ENCODE measurements at regions not wholly inside any gene's neighbourhood (a gene's known extent, or its start where the extent isn't known, plus 50 kb on each side); places are given as distances from the start of the nearest gene placed in this dataset.

DNA sequence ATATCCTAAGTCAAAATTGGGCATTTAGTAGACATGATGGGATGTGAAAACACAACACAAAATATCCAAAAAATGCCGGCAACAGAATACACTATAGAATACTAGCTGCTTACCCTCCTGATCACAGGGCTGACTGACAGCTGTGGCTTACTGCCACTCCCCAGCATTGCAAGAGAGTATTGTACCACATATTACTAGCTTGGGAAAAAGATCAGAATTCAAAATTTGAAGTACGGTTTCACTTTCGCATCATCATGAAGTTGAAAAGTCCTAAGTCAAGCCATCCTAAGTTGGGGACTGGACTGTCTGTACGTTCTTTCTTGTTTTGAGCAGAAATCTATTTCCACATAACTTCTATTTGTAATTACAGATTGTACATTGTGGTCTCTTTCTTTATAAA, 851.4 kb downstream of the MAT2B start:
- no peak for DNase-seq
- in situ Hi-C loops (cut with HindIII; ENCODE audit: low pct_ligation_motif_present, low pct_unique_long_range_greater_than_20kb, low sequenced_read_pairs), result no loop called here

DNA sequence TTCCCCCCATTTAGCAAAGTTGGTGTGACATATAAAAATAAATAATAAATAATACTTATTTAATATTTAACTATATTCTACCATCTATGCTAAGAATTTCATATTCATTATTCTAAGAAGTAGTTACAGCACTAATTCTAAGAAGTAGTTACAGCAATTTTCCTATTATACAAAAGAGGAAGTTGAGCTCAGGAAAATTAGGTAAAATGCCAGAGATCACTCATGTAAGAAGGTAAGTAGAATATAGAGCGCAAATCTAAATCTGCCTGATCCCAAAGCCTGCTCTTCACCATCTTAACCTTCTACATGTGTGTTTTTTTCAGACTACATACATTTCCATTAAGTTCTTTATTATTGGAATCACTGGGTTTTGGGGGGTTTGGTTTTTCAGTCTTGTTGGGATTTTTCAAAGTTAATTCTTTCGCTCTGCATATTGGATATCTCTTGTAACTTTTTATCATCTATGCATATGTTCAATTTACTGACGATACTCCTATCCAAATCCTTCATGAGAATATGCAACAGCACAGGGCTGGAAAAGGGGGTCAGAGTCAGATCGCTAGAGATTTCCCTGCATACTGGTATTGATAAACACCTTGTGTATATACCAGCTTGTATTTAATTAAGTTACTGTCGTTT, 852.1 kb downstream of the MAT2B start:
- in situ Hi-C loops (cut with HindIII; ENCODE audit: low pct_ligation_motif_present, low pct_unique_long_range_greater_than_20kb, low sequenced_read_pairs), result no loop called here
- no peak for DNase-seq

DNA sequence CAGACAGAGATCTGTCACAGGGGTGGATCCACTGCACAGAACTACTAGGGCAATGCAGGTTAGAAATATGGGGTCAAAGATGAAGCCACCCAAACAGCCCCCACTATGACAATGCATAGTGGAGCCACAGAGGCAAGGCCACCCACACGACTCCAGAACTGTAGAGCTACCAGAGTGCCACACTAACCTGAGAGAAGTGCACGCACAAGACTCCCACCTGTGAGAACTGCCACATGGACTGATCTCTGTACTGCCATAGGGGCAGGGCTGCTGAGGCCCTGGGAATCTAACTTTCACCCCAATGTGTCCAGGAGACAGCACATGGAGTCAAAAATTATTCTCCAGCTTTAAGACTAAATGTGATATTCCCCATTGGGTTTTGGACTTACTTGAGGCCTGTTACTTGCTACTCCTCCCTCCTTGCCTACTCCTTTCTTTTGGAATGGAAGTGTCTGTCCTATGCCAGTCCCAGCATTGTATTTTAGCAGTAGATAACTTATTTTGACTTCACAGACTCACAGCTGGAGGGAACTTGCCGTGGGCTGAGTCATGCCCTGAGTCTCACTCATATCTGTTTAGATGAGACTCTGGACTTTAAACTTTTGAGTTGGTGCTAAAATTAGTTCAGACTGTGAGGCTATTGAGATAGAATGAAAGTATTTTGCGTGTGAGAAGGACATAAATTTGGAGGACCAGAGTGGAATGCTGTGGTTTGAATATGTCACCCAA, 853.3 kb downstream of the MAT2B start:
- no peak for DNase-seq
- in situ Hi-C loops (cut with HindIII; ENCODE audit: low pct_ligation_motif_present, low pct_unique_long_range_greater_than_20kb, low sequenced_read_pairs), result no loop called here

DNA sequence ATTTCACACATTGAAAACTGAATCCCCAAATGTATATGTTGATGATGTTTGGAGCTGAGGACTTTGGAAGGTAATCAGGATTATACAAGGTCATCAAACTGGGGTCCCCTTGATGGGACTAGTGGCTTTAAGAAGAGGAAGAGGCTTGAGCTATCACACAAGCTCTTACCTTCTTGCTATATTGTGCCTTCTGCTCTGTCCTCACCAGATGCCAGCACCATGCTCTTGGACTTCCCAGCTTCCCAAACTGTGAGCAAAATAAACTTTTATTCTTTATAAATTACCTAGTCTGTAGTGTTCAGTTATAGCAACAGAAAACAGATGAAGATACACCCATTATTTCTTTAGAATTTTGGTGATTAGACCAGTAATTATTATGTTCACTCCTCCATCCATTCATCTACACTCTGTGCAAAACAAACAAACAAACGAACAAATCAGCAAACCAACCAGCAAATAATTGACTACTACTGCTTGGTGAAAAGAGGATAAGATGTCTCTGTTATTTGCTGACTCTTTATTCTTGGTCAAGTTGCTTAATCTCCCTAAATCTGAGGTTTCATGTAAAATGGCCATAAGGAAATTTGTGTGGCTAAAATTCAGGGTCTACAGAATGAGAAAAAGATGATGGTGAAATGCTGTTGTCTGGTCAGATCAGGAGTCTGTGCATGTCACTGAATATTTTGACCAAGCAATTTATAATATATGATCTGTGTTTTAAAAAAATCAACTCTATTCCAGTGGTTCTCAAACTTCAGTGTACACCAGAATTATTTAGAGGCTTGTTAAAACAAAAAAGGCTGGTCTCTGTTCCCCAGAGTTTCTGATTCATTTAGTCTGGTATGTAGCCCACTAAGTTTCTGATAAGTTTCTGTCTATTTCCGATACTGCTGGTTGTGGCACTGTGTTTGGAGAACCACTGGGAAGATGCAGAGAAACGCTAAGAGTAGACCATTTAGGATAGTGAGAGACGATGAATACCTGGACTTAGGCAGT, 854.1 kb downstream of the MAT2B start:
- DNase-seq, result no peak
- in situ Hi-C loops (cut with HindIII; ENCODE audit: low pct_ligation_motif_present, low pct_unique_long_range_greater_than_20kb, low sequenced_read_pairs), result no loop called here

DNA sequence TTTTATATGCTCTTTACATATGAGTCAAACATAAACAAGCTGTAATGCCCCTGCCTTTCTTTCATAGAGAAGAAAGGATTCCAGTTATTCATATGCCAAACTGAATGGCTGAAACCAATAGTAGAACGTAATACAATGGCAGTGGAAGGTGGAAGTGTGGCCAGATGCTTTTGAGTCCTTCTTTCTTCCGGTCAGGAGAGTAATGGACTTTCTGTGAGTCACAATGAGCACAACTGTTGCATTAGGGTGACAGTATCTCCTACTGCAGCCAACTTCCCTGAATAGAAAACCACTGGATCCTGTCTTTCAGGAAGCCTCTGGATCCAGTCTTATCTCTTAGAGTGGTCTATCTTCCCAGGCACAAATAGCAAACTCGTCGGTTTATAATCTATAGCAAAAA, 855.2 kb downstream of the MAT2B start:
- no peak for DNase-seq

DNA sequence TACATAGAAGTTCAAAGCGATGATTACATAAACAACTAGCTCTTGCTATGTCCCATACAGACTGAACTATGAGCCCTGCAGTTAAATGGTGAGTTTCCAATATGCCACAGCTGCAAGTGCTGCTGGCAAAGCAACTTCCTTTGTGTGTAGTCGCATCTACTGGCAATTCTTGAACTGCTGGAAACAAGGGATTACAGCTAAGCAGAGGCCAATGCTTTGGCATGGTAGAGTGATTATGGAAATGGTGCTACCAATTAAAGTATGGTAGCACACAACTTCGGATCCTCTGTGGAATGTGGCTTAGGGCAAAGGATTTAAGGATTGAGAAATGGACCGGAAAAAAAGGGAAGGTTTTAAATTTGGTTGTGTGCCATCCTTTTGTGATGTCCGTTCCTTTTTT, 856.6 kb downstream of the MAT2B start:
- in situ Hi-C loops (cut with HindIII; ENCODE audit: low pct_ligation_motif_present, low pct_unique_long_range_greater_than_20kb, low sequenced_read_pairs), result no loop called here
- no peak for DNase-seq

More for the DNA sequence above, 855.2 kb downstream of the MAT2B start:
- in situ Hi-C loops (cut with HindIII; ENCODE audit: low pct_ligation_motif_present, low pct_unique_long_range_greater_than_20kb, low sequenced_read_pairs), result no loop called here

DNA sequence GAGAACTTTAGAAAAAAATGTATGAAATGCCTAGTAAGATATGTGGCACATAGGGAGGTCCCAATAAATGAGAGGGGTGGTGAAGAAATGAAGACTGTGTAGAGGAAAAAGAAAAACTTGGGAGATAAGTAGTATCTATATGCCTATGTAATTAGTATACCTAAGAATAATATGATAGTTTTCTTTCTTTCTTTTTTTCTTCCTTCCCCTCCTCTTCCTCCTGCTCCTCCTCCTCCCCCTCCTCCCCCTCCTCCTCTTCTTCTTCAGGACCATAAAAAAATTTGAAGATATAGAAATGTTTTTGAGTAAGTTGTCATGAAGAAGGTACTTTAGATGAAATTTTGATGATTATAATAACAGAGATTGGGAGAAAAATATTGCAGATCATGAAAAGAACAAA, 857.4 kb downstream of the MAT2B start:
- in situ Hi-C loops (cut with HindIII; ENCODE audit: low pct_ligation_motif_present, low pct_unique_long_range_greater_than_20kb, low sequenced_read_pairs), result no loop called here
- DNase-seq, result no peak

DNA sequence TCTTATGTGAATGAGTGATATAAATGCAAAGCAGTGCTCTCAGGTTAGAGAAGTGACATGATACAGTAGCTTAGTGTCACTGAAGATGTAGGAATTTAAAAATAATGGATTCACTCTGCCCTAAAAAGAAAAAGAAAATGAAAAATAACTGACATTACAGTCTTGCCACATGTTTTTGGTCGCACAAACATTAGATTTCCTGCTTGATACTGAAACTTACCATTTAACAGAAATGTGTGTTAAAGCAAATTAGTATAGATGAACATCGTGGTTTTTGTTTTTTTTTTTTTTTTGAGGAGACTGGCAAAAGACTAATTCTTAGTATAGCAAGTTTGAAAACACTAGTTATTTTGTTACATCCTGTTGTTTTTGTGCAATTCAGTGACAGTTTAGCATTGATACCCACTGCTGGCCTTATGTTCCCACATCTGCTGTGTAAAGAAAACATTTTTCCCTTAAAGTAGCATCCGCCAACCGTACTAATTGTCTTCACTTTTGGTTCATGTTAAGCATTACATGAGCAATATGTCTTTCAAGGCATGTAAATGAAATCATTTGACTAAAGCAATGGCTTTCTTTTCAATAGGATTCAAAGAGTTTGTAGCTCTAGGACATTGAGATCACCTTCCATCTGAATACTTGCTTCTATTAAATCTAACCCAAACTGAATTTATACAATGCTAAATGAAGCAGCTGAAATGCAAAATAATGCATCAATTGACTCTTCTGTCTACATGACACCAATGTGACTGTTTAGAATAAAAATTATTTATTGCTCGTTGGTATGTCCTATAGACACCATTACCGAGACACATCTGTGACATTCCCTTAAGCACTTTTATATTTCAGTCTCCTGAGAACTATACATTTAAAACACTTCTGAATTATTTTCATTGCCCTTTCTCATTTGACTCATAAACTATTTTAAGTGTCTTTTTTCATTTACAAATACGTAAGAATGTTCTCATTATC, 859.1 kb downstream of the MAT2B start:
- in situ Hi-C loops (cut with HindIII; ENCODE audit: low pct_ligation_motif_present, low pct_unique_long_range_greater_than_20kb, low sequenced_read_pairs), result no loop called here
- DNase-seq, result no peak

DNA sequence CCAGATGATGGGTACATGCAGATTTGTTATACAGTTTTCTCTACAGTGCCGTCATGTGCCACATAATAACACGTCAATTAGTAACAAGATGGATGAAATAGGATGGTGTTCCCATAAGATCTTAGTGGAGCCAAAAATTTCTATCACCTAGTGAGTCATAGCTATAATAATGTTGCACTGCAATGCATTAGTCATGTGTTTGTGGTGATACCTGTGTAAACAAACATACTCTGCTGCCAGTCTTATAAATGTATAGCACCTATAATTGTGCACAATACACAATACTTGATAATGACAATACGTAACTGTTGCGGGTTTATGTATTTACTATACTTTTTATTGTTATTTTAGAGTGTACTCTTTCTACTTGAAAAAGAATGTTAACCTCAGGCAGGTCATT, 865.4 kb downstream of the MAT2B start:
- DNase-seq, result no peak
- in situ Hi-C loops (cut with HindIII; ENCODE audit: low pct_ligation_motif_present, low pct_unique_long_range_greater_than_20kb, low sequenced_read_pairs), result no loop called here

DNA sequence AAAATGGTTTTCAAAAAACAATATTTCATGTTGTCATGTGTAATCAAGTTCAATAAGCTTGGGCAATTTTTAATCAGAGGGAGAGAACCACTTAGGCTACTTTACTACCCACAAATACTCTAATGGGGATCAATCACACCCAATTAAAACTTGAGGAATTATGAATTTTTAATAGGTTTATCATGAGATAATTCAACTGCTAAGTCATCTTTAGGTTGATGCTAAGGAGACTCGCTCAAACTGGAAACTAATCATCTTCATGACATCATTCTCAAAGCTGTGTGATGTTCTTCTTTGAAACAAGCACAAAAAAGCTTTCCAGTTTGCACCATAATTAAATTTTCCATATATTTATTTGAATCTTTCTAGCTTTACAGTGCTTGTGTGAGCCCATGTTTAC, 867.5 kb downstream of the MAT2B start:
- DNase-seq, result no peak
- in situ Hi-C loops (cut with HindIII; ENCODE audit: low pct_ligation_motif_present, low pct_unique_long_range_greater_than_20kb, low sequenced_read_pairs), result no loop called here

DNA sequence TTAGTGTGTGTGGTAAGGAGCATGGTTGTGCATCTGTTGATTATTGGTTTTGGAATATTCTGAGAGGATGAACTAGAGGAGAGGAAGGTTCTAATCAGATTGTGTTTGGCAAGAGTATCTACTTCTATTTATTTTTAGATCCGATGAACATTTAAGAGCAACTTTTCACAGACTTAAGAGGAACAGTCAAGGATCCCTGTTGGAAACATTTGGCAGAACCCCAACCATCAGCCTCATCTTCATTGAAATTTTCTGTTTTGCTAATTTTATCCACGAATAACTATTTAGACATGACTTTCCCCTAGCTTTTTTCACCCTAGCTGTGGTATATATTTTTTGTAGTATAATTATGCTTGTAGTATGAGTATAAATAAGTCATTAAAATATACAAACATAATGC, 868.5 kb downstream of the MAT2B start:
- in situ Hi-C loops (cut with HindIII; ENCODE audit: low pct_ligation_motif_present, low pct_unique_long_range_greater_than_20kb, low sequenced_read_pairs), result no loop called here
- no peak for DNase-seq

DNA sequence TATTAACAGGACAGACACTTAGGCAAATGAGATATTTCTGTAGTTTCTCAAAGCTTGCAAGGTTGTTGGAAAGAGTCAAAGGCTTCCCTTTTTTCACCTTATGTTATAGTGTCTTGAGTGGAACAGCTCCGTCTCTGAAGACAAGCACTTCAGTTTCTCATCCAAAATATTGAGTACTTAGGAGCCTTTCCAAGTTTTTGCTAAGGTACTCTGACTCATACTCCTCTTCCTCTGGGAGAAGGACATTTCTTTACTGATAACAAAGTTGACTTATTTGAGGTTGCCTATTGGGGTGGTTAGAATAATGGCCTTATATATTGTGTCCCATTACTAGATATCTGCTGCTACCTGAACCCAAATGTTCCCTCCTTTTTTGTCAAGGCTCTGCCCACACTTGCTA, 869.6 kb downstream of the MAT2B start:
- in situ Hi-C loops (cut with HindIII; ENCODE audit: low pct_ligation_motif_present, low pct_unique_long_range_greater_than_20kb, low sequenced_read_pairs), result no loop called here
- DNase-seq, result no peak

DNA sequence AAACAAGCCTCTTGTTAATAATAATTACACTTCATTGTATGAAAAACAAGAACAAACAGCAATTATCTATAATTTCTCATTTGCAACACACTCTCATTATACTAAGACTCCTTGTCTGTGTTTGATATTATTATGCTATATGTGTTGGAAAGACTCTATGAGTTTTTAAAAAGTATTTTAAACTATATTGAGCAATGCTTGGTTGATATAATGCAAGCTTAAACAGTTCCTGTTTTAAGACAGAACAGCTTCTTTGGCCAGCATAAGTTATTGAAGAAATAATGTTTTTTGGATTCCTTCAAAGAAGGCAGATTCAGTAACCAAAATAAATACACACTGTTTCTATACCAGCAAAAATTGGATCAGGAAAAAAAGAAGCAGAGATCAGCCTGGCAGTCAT, 871.4 kb downstream of the MAT2B start:
- no peak for DNase-seq

DNA sequence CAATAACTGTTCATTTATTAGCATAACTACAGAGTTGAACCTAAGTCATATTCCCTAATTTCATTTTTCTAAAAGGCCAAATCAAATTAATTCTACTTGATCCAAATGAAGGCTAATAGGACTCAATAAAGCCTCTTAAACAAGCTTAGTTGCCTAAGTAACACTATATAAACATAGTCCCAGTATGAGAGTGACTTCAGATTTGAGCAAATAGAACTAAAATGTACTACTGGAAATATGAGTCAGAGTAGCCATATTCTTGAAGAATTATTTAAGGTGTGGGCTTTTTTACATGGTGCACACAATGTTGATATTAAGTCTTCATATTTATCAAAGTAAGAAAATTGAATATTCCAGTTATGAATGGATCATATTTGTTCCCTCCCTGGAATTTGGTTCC, 872.3 kb downstream of the MAT2B start:
- in situ Hi-C loops (cut with HindIII; ENCODE audit: low pct_ligation_motif_present, low pct_unique_long_range_greater_than_20kb, low sequenced_read_pairs), result no loop called here
- DNase-seq, result no peak

More for the DNA sequence above, 871.4 kb downstream of the MAT2B start:
- in situ Hi-C loops (cut with HindIII; ENCODE audit: low pct_ligation_motif_present, low pct_unique_long_range_greater_than_20kb, low sequenced_read_pairs), result no loop called here

DNA sequence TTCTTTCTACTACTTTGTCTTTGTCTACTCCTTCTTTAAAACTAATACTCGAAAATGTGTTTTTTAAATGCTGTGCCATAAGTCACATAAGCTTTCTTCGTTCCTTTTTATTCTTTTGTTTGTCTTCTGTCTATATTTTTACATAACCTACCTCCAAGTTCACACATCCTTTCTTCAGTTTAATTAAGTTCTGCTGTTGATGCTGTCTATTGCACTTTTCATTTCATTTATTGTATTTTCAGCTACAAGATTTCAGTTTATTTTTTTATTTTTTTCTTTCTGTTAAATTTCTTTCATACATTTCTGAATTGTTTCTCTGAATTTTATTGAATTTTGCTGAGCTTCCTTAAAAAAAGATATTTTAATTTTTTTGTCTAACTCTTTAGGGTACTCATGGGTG, 878.2 kb downstream of the MAT2B start:
- no peak for DNase-seq
- in situ Hi-C loops (cut with HindIII; ENCODE audit: low pct_ligation_motif_present, low pct_unique_long_range_greater_than_20kb, low sequenced_read_pairs), result no loop called here

DNA sequence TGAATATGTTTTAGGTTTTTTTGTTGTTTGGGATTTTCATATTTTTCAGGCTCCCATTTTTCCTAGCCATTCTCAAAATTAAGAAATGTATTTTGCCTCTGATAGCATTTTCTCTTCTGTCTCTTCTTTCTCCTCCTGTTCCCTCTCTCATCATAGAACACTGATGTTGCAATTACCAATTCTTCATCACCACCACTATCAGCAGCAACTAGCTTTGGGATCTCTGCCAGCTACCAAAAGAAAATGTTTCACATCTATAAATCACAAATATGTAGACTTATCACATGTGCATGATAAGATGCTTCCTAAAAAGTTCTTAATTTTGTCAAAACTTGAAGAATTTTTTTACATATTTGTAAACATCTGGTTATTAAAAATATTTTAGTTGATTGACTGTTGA, 887.1 kb downstream of the MAT2B start:
- DNase-seq, result no peak
- in situ Hi-C loops (cut with HindIII; ENCODE audit: low pct_ligation_motif_present, low pct_unique_long_range_greater_than_20kb, low sequenced_read_pairs), result no loop called here

DNA sequence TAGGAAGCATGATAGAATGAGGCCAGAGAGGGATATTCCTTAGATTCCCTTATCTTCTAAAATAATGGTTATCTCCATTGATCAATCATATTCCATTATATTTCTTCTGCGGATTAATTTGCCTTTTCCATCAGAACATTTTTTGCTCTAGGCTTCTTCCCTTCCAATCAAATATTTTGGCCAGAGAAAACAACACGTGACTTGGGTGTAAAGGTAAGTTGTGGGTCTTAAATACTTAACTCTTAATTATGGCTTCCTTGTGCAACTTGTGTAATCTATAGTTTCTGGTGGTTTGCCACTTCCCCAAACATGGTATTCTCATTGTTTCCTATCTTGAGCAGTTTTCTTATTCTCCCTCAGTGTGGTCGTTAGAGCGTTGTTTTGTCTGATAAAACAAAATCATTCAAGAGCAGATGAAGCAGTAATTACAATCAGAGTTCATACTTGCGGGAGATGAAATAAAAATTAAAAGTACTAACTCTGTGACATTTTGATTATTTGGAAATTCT, 889.3 kb downstream of the MAT2B start:
- no peak for DNase-seq
- in situ Hi-C loops (cut with HindIII; ENCODE audit: low pct_ligation_motif_present, low pct_unique_long_range_greater_than_20kb, low sequenced_read_pairs), result no loop called here

DNA sequence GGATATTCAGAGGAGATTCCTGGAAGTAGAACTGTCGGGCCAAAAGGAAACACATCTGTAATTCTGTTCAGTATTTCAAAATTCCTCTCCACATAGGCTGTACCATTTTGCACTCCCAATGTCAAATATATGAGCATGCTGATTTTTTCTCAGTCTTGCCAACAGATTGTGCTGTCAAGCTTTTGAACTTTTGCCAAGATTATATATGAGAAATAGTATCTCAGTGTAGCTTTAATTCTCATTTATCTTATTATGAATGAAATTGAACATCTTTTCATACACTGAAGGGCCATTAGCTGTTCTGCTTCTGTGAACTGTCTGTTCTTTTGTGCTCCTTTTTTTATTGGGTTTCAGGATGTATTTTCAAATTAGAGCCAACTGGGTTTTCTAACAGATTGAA, 907.1 kb downstream of the MAT2B start:
- in situ Hi-C loops (cut with HindIII; ENCODE audit: low pct_ligation_motif_present, low pct_unique_long_range_greater_than_20kb, low sequenced_read_pairs), result no loop called here
- DNase-seq, result no peak
